ENCODE measurements at regions not wholly inside any gene's neighbourhood (a gene's known extent, or its start where the extent isn't known, plus 50 kb on each side); places are given as distances from the start of the nearest gene placed in this dataset.

- TF ChIP-seq, protein P1, sequence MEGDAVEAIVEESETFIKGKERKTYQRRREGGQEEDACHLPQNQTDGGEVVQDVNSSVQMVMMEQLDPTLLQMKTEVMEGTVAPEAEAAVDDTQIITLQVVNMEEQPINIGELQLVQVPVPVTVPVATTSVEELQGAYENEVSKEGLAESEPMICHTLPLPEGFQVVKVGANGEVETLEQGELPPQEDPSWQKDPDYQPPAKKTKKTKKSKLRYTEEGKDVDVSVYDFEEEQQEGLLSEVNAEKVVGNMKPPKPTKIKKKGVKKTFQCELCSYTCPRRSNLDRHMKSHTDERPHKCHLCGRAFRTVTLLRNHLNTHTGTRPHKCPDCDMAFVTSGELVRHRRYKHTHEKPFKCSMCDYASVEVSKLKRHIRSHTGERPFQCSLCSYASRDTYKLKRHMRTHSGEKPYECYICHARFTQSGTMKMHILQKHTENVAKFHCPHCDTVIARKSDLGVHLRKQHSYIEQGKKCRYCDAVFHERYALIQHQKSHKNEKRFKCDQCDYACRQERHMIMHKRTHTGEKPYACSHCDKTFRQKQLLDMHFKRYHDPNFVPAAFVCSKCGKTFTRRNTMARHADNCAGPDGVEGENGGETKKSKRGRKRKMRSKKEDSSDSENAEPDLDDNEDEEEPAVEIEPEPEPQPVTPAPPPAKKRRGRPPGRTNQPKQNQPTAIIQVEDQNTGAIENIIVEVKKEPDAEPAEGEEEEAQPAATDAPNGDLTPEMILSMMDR (IDR thresholded peaks at IDR 0.05), result no peak
- no peak for TF ChIP-seq POLR2A (IDR thresholded peaks at IDR 0.05)
Measured at GRCh38 chr10:14414901-14415300, 84.2 kb upstream of the FRMD4A start.

Measured in body of pancreas (tissue), 4 donors.